ENCODE measurements at regions not wholly inside any gene's neighbourhood (a gene's known extent, or its start where the extent isn't known, plus 50 kb on each side); places are given as distances from the start of the nearest gene placed in this dataset.

- DNase-seq: no peak
- intact Hi-C loops (cut with DNase I): no loop called here
- no peaks in the 10 kb centered on the region for H3K27me3 ChIP-seq (ENCODE audit: control insufficient read depth, insufficient read depth)
- no peaks in the 10 kb centered on the region for H3K4me1 ChIP-seq (ENCODE audit: control insufficient read depth, insufficient read depth, low read length)
- H3K27ac ChIP-seq (ENCODE audit: low read length): no peak overlapping the region
- H3K9me3 ChIP-seq (ENCODE audit: control insufficient read depth, low read length): no peaks in the 10 kb centered on the region
- 71% methylated on average over 22 of the region's 22 CpGs for WGBS
- H3K4me3 ChIP-seq (ENCODE audit: low read length): no peak overlapping the region
- ATAC-seq: no peak
These were observed 191.2 kb upstream of the SHH start for GRCh38 chr7:156003220-156004162.

DNA sequence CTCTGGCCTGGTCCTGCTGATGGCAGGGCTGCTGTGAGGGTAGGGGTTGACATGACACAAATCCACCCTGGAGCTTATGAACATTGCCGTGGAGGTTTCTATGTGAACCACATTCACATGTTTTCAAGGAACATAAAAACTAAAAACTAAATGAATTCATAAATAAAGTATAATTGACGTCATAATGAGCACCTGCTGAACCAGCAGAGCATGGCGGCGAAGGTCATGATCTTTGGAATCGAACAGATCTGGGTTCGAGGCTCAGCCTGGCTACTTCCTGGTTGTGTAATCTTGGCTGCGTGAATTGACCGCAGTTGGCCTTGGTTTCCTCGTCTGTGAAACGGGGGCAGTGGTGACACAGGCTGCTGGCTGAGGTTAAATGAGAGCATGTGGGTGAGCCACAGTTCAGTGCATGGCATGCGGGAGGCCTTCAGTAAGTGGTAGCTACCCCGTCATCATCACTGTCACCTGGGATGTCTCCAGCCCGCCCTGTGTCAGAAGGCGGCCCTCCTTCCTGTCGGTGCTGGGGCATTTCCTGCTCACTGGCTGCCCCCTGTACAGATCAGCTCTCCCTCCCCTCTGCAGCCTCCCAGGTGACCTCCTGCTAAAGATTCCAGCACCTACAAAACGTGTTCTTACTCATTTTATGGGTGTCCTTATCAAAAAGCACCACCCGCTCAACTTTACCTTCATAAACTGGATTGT, 190.3 kb upstream of the SHH start:
- Histone ChIP-seq H3K27ac (ENCODE audit: low read length) (no peak overlapping the region), H3K9me3 (ENCODE audit: control insufficient read depth, low read length) (no peaks in the 10 kb centered on the region), H3K4me3 (ENCODE audit: low read length) (no peak overlapping the region), H3K27me3 (ENCODE audit: control insufficient read depth, insufficient read depth) (no peaks in the 10 kb centered on the region), H3K4me1 (ENCODE audit: control insufficient read depth, insufficient read depth, low read length) (no peaks in the 10 kb centered on the region)
- ATAC-seq (no peak), DNase-seq (no peak)
- WGBS: 80% methylated on average over 17 of the region's 17 CpGs
- intact Hi-C loops (cut with DNase I): no loop called here

DNA sequence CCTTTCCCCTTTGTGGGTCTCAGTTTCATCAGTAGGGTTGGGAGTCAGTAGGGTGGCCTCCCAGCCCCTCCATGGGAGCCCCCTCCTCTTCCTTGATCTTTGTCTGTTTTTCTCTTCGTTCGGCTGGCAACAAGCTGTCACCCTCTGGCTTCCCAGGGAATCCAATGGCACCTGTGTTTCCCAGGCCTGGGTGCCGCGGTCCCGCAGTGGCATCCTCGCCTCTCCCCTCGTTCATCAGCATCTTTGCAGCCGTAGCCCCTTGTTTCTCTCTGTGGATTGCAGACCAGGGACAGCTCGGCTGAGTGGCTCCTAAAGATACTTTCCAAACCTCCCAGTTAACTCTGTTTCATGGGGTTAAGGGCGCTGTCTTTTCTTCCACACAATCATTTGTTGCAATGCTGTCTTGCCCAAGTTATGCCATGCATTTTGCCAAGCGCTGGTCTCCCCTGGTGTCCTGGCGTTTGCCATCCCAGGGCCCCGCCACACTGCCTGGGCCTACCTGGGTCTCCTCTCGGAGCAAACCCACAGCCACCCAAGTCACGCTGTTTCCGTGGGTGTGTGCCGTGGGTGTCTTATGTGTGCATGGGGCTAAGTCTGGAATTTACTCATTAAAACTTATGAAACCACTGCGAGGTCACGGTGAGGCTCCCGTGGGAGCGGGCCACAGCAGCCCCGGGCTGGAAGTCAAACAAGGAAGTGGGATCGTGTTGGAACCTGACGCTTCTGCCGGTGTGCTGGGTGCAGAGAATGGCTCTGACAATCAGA, 189.4 kb upstream of the SHH start:
- ATAC-seq (no peak), DNase-seq (no peak)
- Histone ChIP-seq H3K4me1 (ENCODE audit: control insufficient read depth, insufficient read depth, low read length) (no peaks in the 10 kb centered on the region), H3K27me3 (ENCODE audit: control insufficient read depth, insufficient read depth) (no peaks in the 10 kb centered on the region), H3K4me3 (ENCODE audit: low read length) (no peak overlapping the region), H3K9me3 (ENCODE audit: control insufficient read depth, low read length) (no peaks in the 10 kb centered on the region), H3K27ac (ENCODE audit: low read length) (no peak overlapping the region)
- WGBS: 85% methylated on average over 25 of the region's 25 CpGs
- intact Hi-C loops (cut with DNase I): no loop called here

DNA sequence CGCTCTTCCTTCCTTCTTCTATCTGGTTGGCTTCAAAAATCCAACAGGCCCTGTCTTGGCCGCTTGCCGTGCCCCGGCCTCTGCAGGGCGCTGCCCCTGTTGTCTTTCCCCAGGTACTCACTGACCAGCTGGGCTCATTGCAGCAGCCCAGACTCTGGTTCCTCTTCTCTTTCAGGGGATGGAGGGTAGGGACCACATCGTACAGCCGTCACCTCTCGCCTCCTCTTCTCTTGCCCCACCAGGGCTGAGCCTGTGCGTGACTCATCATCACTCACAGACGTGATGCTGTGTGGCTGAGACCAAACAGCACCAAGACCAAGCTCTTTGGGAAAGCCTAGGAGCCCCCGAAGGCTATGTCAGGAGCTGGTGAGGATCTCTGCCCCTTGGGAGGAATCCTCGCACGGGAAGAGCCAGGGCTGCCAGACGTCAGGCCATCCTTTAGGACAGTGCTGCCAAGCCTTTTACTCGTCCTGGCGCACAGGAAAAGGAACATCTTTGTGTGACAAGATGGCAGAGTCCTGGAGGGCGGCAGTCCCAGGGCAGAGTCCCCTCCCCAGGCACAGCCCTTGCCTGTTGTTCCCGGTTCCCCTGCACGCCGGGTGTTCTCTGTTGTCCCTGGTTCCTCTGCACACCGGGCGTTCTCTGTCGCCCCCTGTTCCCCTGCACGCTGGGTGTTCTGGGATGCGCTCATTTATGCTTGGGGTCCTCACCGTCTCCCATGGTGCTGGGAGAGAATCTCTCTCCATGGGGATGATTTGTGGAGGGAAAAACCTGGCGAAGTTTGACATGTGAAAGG, 188.5 kb upstream of the SHH start:
- Histone ChIP-seq H3K4me1 (ENCODE audit: control insufficient read depth, insufficient read depth, low read length) (no peaks in the 10 kb centered on the region), H3K27me3 (ENCODE audit: control insufficient read depth, insufficient read depth) (no peaks in the 10 kb centered on the region), H3K27ac (ENCODE audit: low read length) (no peak overlapping the region), H3K4me3 (ENCODE audit: low read length) (no peak overlapping the region), H3K9me3 (ENCODE audit: control insufficient read depth, low read length) (no peaks in the 10 kb centered on the region)
- WGBS: 80% methylated on average over 27 of the region's 27 CpGs
- ATAC-seq (no peak), DNase-seq (peak in 1 of 3 donors; percentile 36)
- intact Hi-C loops (cut with DNase I): no loop called here

GRCh38 chr7:155999631-156000489, 187.6 kb upstream of the SHH start:
- WGBS: 89% methylated on average over 29 of the region's 29 CpGs
- DNase-seq: peak in 1 of 3 donors; percentile 19

GRCh38 chr7:155998766-155999630, 186.7 kb upstream of the SHH start:
- no peak overlapping the region for H3K4me3 ChIP-seq (ENCODE audit: low read length)
- H3K4me1 ChIP-seq (ENCODE audit: control insufficient read depth, insufficient read depth, low read length): no peaks in the 10 kb centered on the region
- no peak for ATAC-seq
- peak in 1 of 3 donors; percentile 43 for DNase-seq
- H3K27ac ChIP-seq (ENCODE audit: low read length): no peak overlapping the region
- H3K27me3 ChIP-seq (ENCODE audit: control insufficient read depth, insufficient read depth): no peaks in the 10 kb centered on the region
- 86% methylated on average over 25 of the region's 25 CpGs for WGBS
- intact Hi-C loops (cut with DNase I): no loop called here
- no peaks in the 10 kb centered on the region for H3K9me3 ChIP-seq (ENCODE audit: control insufficient read depth, low read length)

More at GRCh38 chr7:155999631-156000489, 187.6 kb upstream of the SHH start:
- H3K4me3 ChIP-seq (ENCODE audit: low read length): no peak overlapping the region
- no peaks in the 10 kb centered on the region for H3K4me1 ChIP-seq (ENCODE audit: control insufficient read depth, insufficient read depth, low read length)
- H3K27ac ChIP-seq (ENCODE audit: low read length): no peak overlapping the region
- no peaks in the 10 kb centered on the region for H3K27me3 ChIP-seq (ENCODE audit: control insufficient read depth, insufficient read depth)
- no peaks in the 10 kb centered on the region for H3K9me3 ChIP-seq (ENCODE audit: control insufficient read depth, low read length)
- no peak for ATAC-seq
- intact Hi-C loops (cut with DNase I): no loop called here

- no peak overlapping the region for H3K4me3 ChIP-seq (ENCODE audit: low read length)
- ATAC-seq: no peak
- intact Hi-C loops (cut with DNase I): no loop called here
- no peaks in the 10 kb centered on the region for H3K27me3 ChIP-seq (ENCODE audit: control insufficient read depth, insufficient read depth)
- no peaks in the 10 kb centered on the region for H3K9me3 ChIP-seq (ENCODE audit: control insufficient read depth, low read length)
- H3K27ac ChIP-seq (ENCODE audit: low read length): no peak overlapping the region
- 79% methylated on average over 23 of the region's 23 CpGs for WGBS
- H3K4me1 ChIP-seq (ENCODE audit: control insufficient read depth, insufficient read depth, low read length): no peaks in the 10 kb centered on the region
- peak in 1 of 3 donors; percentile 40 for DNase-seq
These were observed 186.0 kb upstream of the SHH start for GRCh38 chr7:155998328-155998691.

DNA sequence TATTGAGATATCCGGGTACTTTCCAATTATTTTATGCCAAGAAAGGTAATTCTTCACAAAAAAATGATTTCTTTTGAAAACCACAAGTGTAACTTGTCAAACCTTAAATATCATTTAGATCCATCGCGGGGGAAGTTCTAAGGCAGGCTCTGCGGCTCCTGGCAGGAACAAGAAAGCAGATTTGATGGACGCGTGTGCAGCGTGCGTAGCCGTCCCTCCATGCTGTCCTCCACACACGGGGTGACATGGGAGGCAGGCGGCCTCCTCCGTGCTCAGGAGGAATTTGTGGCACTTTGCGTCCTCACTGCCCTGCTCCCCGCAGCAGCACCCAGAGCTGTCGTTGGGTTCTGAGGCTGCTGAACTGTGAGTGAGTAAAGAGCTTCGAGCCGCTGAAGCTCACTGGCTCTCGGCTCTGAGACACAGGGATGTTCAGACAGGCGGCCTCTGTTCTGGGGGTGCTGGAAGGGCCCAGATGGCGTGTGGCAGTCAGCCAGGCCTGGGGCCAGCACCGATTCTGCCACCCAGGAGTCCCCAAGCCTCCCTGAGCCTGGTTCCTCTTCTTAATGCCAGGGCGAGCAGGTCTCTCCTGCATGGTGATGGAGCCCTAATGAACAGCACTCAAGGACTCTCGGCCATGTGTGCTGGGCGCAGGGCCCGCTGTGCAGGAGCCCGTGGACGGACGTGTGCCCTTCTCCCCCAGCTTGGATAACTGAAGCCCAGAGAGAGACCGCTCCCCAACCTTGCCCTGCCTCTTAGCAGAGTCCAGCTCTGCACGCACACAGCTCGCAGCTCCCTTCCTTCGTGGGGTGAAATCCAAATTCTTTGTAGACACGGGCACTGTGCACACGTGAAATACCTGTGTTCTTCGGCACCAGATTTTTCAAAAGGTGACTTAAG, 185.4 kb upstream of the SHH start:
- WGBS: 76% methylated on average over 35 of the region's 35 CpGs
- intact Hi-C loops (cut with DNase I): no loop called here
- H3K27me3 ChIP-seq (ENCODE audit: control insufficient read depth, insufficient read depth): no peaks in the 10 kb centered on the region
- H3K9me3 ChIP-seq (ENCODE audit: control insufficient read depth, low read length): no peaks in the 10 kb centered on the region
- DNase-seq: peak in 1 of 3 donors; percentile 23
- H3K27ac ChIP-seq (ENCODE audit: low read length): no peak overlapping the region
- ATAC-seq: no peak
- no peak overlapping the region for H3K4me3 ChIP-seq (ENCODE audit: low read length)
- H3K4me1 ChIP-seq (ENCODE audit: control insufficient read depth, insufficient read depth, low read length): no peaks in the 10 kb centered on the region
